Astrocyte of the cerebellum (primary cell): ENCODE measurements at regions not wholly inside any gene's neighbourhood (a gene's known extent, or its start where the extent isn't known, plus 50 kb on each side); places are given as distances from the start of the nearest gene placed in this dataset.

Experiments
- DNase-seq: peaks from one replicate; pipeline ENCODE4 v3.0.0-alpha.2; 2011; ENCODE audit warnings: low read depth
- H3K4me3 ChIP-seq: 2 replicates; pipeline ENCODE4 v1.5.1; 2011; ENCODE audit warnings: mild to moderate bottlenecking, low read depth, low read length, moderate library complexity
- in situ Hi-C: cut with HindIII; loops from 2 replicates; pipeline ENCODE4 v1.10.0; 2017; ENCODE audit warnings: low sequenced_read_pairs
- TF ChIP-seq, protein P1 (sequence below): IDR thresholded peaks from 2 replicates; pipeline ENCODE4 v1.5.1; 2012; ENCODE audit warnings: low read length, low read depth, moderate library complexity, mild to moderate bottlenecking; ENCODE audit errors: missing control alignments

DNA sequence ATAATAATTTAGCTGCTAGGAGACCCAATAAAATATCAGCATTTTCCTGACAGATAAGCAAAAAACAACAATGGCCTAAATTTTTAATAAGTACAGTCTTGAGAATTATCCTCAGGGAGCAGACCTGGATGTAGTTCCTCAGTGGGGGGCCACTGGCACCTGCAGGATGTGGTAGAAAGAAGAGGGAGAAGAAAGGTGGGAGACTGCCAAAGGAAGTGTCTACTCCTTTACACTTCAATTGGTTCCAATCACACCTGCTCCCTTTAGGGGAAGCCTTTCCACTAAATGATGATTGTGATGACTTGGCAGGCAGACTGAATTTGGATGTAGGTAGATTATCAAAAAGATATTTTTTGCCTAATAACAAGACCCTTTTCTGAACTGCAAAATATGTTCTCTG, 353.0 kb upstream of the SATB1 start:
- no peak for DNase-seq
- in situ Hi-C loops: no loop called here
- no peak overlapping the region for H3K4me3 ChIP-seq
- TF ChIP-seq, protein P1, sequence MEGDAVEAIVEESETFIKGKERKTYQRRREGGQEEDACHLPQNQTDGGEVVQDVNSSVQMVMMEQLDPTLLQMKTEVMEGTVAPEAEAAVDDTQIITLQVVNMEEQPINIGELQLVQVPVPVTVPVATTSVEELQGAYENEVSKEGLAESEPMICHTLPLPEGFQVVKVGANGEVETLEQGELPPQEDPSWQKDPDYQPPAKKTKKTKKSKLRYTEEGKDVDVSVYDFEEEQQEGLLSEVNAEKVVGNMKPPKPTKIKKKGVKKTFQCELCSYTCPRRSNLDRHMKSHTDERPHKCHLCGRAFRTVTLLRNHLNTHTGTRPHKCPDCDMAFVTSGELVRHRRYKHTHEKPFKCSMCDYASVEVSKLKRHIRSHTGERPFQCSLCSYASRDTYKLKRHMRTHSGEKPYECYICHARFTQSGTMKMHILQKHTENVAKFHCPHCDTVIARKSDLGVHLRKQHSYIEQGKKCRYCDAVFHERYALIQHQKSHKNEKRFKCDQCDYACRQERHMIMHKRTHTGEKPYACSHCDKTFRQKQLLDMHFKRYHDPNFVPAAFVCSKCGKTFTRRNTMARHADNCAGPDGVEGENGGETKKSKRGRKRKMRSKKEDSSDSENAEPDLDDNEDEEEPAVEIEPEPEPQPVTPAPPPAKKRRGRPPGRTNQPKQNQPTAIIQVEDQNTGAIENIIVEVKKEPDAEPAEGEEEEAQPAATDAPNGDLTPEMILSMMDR: no peak

DNA sequence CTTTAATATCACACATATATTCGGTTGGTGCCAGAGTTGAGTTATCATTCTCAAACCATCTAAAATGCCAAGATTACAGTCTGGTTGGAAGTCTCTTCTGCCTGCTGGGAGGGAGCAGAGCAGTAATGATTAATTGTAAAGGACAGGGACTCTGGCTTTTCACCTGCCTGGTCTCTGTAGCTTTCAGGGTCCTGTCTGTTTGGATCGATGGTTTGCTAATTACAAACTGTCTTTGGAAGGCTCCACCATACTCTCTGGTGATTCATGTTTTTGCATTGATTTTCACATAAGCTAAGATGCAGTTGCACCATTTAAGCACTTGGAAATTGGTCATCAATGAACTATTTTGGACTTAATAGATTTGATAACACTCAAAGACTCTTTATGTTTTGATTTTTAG, 350.4 kb upstream of the SATB1 start:
- DNase-seq: no peak
- in situ Hi-C loops: no loop called here
- no peak overlapping the region for H3K4me3 ChIP-seq
- TF ChIP-seq, protein P1: no peak

- in situ Hi-C loops: no loop called here
- H3K4me3 ChIP-seq: no peak overlapping the region
- TF ChIP-seq, protein P1: no peak
- no peak for DNase-seq
Observed at GRCh38 chr3:18774319-18775088, 349.4 kb upstream of the SATB1 start.

- TF ChIP-seq, protein P1: no peak
Observed at GRCh38 chr3:18772699-18773305, 347.7 kb upstream of the SATB1 start.

DNA sequence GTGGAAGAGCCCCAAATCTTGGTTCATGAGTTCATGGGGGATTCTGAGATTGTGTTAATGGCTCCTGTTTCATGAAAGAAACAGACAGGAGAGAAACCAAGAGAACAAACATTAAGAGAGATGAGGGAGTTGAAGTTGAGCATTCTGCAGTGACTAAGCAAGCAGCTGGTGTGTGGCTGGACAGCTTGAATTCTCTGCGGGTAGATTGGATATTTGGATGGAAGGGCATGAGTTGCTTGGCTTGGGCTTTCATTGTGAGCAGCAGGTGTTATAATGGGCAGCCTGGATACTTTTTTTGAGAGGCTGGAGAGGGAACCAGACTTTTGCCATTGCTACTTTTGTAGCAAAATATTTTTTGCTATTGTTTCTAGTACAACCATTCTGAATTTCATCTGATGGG, 346.8 kb upstream of the SATB1 start:
- no peak overlapping the region for H3K4me3 ChIP-seq
- TF ChIP-seq, protein P1: no peak
- DNase-seq: no peak
- in situ Hi-C loops: no loop called here

More at GRCh38 chr3:18772699-18773305, 347.7 kb upstream of the SATB1 start:
- H3K4me3 ChIP-seq: no peak overlapping the region
- in situ Hi-C loops: no loop called here
- no peak for DNase-seq

GRCh38 chr3:18770800-18771199, 345.7 kb upstream of the SATB1 start:
- DNase-seq: no peak
- in situ Hi-C loops: no loop called here
- no peak overlapping the region for H3K4me3 ChIP-seq
- TF ChIP-seq, protein P1: no peak
